ENCODE measurements at regions not wholly inside any gene's neighbourhood (a gene's known extent, or its start where the extent isn't known, plus 50 kb on each side); places are given as distances from the start of the nearest gene placed in this dataset.

- TF ChIP-seq CTCF (IDR thresholded peaks at IDR 0.05; ENCODE audit: extremely low read depth in 1 of 2, insufficient read depth in 1 of 2, low read depth in 1 of 2, low read length in 2 of 2) = no peak
- no peak for TF ChIP-seq FOS (IDR thresholded peaks at IDR 0.05; ENCODE audit: borderline replicate concordance, insufficient read depth, low read length)
- no peak for TF ChIP-seq POLR2A (IDR thresholded peaks at IDR 0.05; ENCODE audit: low read depth, low read length)
- no peak for TF ChIP-seq POLR2AphosphoS5 (IDR thresholded peaks at IDR 0.05; ENCODE audit: insufficient read depth, low read depth, low read length)
- TF ChIP-seq MAX (IDR thresholded peaks at IDR 0.05; ENCODE audit: insufficient read depth, insufficient read length) = no peak
- TF ChIP-seq EZH2 (IDR thresholded peaks at IDR 0.05; ENCODE audit: borderline replicate concordance, low read depth, low read length, severe bottlenecking) = no peak
- TF ChIP-seq GATA2 (IDR thresholded peaks at IDR 0.05; ENCODE audit: insufficient read depth, insufficient read length, low read depth, low read length) = no peak
- TF ChIP-seq JUN (IDR thresholded peaks at IDR 0.05; ENCODE audit: borderline replicate concordance, insufficient read depth, insufficient read length, low read depth) = no peak
- TF ChIP-seq MYC (IDR thresholded peaks at IDR 0.05; ENCODE audit: low read depth, low read length) = no peak
Measured at GRCh38 chr14:106665814-106666213, 1139.4 kb downstream of the TMEM121 start.

Data from endothelial cell of umbilical vein (primary cell).